Kidney (tissue), 13 donors: ENCODE measurements at regions not wholly inside any gene's neighbourhood (a gene's known extent, or its start where the extent isn't known, plus 50 kb on each side); places are given as distances from the start of the nearest gene placed in this dataset.
A peak's percentile ranks its signal among the peaks of the same experiment; 100 is the strongest.
"Not testable (repeated sequence)": the region's sequence is repeated elsewhere in the genome, so short reads cannot be mapped to it uniquely, and the experiment has no call there.

Source experiments
- DNase-seq, 5 donors: peaks; one replicate each; pipeline ENCODE4 v3.0.0-alpha.2; 2013 to 2020
- FAIRE-seq: peaks from 2 replicates; lab custom pipeline; 2012; peaks lifted over from hg19 to GRCh38; lab: Jason Lieb, UNC
- H3K27ac ChIP-seq, 2 donors: one replicate each; pipeline ENCODE4 v1.7.0; 2013; ENCODE audit warnings: low read depth in 2 of 2, low read length in 2 of 2, inconsistent platforms in 1 of 2
- H3K27me3 ChIP-seq: one replicate; pipeline ENCODE4 v1.7.1; 2013; ENCODE audit warnings: low read length, inconsistent platforms; ENCODE audit not compliant: control insufficient read depth, insufficient read depth
- H3K36me3 ChIP-seq, 3 donors: one replicate each; pipeline versions ENCODE4 v1.7.0 to v1.7.1; 2013; ENCODE audit warnings: low read length in 3 of 3, control low read depth in 1 of 3, inconsistent platforms in 1 of 3; ENCODE audit not compliant: insufficient read depth in 3 of 3, control insufficient read depth in 2 of 3
- H3K4me1 ChIP-seq, 3 donors: one replicate each; pipeline versions ENCODE4 v1.7.0 to v1.7.1; 2013; ENCODE audit warnings: low read length in 3 of 3, inconsistent platforms in 1 of 3, low read depth in 1 of 3; ENCODE audit not compliant: control insufficient read depth in 2 of 3, insufficient read depth in 2 of 3
- H3K4me3 ChIP-seq, 3 donors: one replicate each; pipeline versions ENCODE4 v1.7.0 to v1.8.1; 2013; ENCODE audit warnings: low read length in 3 of 3, control low read depth in 1 of 3, inconsistent platforms in 1 of 3
- H3K9ac ChIP-seq, 3 donors: one replicate each; pipeline versions ENCODE4 v1.7.0 to v1.7.1; 2013; ENCODE audit warnings: low read length in 3 of 3, control low read depth in 1 of 3, inconsistent platforms in 1 of 3
- H3K9me3 ChIP-seq, 3 donors: one replicate each; pipeline versions ENCODE4 v1.7.0 to v1.7.1; 2013; ENCODE audit warnings: low read length in 3 of 3, control low read depth in 1 of 3, inconsistent platforms in 1 of 3; ENCODE audit not compliant: control insufficient read depth in 2 of 3, insufficient read depth in 1 of 3
- intact Hi-C: fragments of 100-400 bp; cut with DNase I; formaldehyde crosslinking; loops from one replicate; pipeline ENCODE4 v1.11.1; 2022
- TF ChIP-seq, protein P1 (sequence below): IDR thresholded peaks from 3 replicates; pipeline ENCODE4 v1.5.1; 2012; ENCODE audit warnings: mild to moderate bottlenecking, moderate library complexity, borderline replicate concordance; ENCODE audit not compliant: insufficient read depth; ENCODE audit errors: extremely low read depth
- donor health status: control.
- donor health status: control.
- donor health status: control.
- donor health status: control.
- donor health status: control.
- donor health status: DM: yes; HTN: yes; CAD: no.
- donor health status: Normal renal cell carcinoma (clear cell type).

DNA sequence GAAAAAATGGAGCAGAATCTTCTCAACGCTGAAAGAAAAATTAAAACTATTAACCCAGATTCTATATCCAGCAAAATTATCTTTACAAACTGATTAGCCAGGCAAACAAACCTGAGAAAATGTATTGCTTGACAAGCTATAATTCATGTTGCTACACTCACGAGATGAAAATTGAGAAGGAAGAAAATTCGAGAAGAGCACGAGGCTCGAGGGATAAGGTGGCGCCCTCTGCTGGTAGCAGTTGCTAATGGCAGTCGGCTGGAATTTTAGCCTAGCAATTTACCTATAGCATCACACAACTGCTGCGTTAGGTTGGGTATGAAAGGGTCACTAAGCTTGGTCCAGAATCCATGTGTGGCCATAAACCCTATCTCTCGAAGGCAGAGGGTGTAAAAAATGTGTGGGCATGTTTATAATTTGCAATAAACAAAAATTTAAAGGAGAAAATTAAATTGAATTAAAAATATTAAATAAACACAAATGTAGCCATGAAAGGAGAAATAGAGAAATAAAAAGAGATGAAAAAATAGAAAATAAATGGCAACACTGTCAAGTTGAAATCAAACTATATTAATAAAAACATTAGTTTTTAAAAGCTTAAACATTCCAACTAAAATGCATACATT lies 126.6 kb downstream of the PPP4R3C start:
- Histone ChIP-seq H3K4me3 (no peak overlapping the region), H3K9ac (no peak overlapping the region), H3K27ac (no peak overlapping the region), H3K36me3 (no peaks in the 10 kb centered on the region), H3K9me3 (no peaks in the 10 kb centered on the region), H3K4me1 (no peaks in the 10 kb centered on the region), H3K27me3 (no peaks in the 10 kb centered on the region)
- DNase-seq (peak in 4 of 5 donors; percentile 22 to 39 (median 25)), FAIRE-seq (peak; percentile 65)
- TF ChIP-seq, protein P1, sequence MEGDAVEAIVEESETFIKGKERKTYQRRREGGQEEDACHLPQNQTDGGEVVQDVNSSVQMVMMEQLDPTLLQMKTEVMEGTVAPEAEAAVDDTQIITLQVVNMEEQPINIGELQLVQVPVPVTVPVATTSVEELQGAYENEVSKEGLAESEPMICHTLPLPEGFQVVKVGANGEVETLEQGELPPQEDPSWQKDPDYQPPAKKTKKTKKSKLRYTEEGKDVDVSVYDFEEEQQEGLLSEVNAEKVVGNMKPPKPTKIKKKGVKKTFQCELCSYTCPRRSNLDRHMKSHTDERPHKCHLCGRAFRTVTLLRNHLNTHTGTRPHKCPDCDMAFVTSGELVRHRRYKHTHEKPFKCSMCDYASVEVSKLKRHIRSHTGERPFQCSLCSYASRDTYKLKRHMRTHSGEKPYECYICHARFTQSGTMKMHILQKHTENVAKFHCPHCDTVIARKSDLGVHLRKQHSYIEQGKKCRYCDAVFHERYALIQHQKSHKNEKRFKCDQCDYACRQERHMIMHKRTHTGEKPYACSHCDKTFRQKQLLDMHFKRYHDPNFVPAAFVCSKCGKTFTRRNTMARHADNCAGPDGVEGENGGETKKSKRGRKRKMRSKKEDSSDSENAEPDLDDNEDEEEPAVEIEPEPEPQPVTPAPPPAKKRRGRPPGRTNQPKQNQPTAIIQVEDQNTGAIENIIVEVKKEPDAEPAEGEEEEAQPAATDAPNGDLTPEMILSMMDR, result peak; percentile 61
- intact Hi-C loops, result no loop called here

DNA sequence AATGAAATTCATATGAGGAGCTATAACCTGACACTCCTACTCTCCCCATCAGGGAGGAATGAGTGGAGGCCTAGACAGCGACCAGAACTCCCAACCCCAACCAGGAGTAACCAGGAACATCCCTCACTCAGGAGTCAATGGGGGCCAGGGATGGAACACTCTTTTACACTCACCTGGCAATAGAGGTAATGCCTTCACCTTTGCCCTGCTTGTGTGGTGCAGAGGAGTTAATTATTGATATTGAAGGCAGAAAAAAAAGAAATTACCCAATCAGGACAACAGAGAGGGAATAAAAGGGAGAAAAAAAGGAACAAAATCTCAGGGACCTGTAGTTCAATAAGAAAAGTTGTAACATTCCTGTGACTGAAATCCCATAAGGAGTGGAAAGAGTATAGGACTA lies 141.5 kb downstream of the PPP4R3C start:
- intact Hi-C loops, result no loop called here
- no peaks in the 10 kb centered on the region for H3K36me3 ChIP-seq
- DNase-seq (no peak), FAIRE-seq (no peak)
- no peaks in the 10 kb centered on the region for H3K27me3 ChIP-seq
- H3K27ac ChIP-seq, result no peak overlapping the region
- H3K9ac ChIP-seq, result no peak overlapping the region
- no peak overlapping the region for H3K4me3 ChIP-seq
- no peaks in the 10 kb centered on the region for H3K9me3 ChIP-seq
- TF ChIP-seq, protein P1, result no peak
- no peaks in the 10 kb centered on the region for H3K4me1 ChIP-seq

DNA sequence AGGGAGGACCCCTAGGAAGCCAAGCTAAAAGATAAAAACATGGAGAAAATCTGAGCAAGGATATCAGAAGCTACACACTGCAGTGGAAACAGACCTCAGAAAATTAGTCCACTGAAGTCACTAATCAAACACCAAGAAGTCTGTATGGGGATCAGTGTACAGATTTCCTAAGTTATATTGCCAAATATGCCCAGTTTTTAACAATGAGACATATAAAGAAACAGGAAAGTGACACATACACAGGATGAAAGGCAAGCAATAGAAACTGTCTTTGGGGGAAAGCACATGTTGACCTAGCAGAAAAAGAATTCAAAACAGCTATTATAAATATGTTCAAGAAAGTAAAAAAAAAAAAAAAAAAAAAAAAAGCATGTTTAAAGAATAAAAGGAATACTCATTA lies 153.7 kb downstream of the PPP4R3C start:
- intact Hi-C loops, result no loop called here
- H3K9me3 ChIP-seq, result no peaks in the 10 kb centered on the region
- TF ChIP-seq, protein P1, result no peak
- no peaks in the 10 kb centered on the region for H3K27me3 ChIP-seq
- H3K36me3 ChIP-seq, result no peaks in the 10 kb centered on the region
- H3K9ac ChIP-seq, result no peak overlapping the region
- FAIRE-seq (no peak), DNase-seq (no peak)
- H3K27ac ChIP-seq, result no peak overlapping the region
- H3K4me3 ChIP-seq, result no peak overlapping the region
- no peaks in the 10 kb centered on the region for H3K4me1 ChIP-seq

DNA sequence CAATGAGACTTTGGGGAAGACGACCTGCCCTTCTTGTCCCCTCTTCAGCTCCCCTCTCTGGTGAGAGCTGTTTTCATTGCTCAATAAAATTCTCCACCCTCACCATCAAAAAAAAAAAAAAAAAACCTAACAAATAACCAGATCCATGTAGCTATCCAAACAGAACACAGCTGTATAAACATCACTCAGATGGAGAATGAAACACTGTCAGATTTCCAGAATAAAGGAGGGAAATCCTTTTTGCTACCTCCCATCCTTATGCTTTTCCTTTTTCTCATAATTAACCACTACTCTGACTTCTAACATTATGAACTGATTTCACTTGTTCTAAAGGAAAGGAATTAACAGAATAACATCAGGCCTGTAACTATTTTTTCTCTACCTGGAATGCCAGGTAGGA lies 155.6 kb downstream of the PPP4R3C start:
- H3K4me3 ChIP-seq, result no peak overlapping the region
- no peak overlapping the region for H3K27ac ChIP-seq
- H3K9me3 ChIP-seq, result no peaks in the 10 kb centered on the region
- H3K27me3 ChIP-seq, result no peaks in the 10 kb centered on the region
- H3K4me1 ChIP-seq, result no peaks in the 10 kb centered on the region
- FAIRE-seq (no peak), DNase-seq (no peak)
- no peaks in the 10 kb centered on the region for H3K36me3 ChIP-seq
- intact Hi-C loops, result no loop called here
- TF ChIP-seq, protein P1, result no peak
- no peak overlapping the region for H3K9ac ChIP-seq

DNA sequence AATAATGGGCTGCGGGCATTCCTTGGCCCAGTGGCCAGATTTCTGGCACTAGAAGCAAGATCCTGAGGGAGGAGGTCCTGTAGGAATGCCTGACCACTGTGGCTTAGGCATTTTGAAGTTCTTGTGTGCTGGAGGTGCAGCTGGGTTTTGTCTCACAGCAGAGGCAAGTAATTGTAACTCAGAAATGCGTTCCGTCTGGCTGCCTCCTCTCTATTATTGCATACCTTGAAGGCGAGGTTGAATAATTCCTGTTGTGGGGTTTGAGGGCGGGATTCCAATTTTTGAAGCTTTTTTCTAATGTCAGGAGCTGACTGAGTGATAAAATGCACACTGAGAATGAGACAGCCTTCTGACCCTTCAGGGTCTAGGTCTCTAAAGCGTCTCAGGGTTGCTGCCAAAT lies 170.6 kb downstream of the PPP4R3C start:
- H3K27me3 ChIP-seq, H3K4me3 ChIP-seq, H3K9ac ChIP-seq, FAIRE-seq, H3K27ac ChIP-seq, H3K4me1 ChIP-seq, H3K9me3 ChIP-seq, H3K36me3 ChIP-seq, intact Hi-C loops: not testable (repeated sequence)
- DNase-seq, result peak in 3 of 5 donors; percentile 10 to 15 (median 14)
